Hepatocyte (in vitro differentiated cells): ENCODE measurements at regions not wholly inside any gene's neighbourhood (a gene's known extent, or its start where the extent isn't known, plus 50 kb on each side); places are given as distances from the start of the nearest gene placed in this dataset.

Experiments used
- CTCF ChIP-seq: fragments of 200-600 bp; sonication (generic); IDR thresholded peaks from 2 replicates; pipeline ENCODE4 v1.5.1; 2016; ENCODE audit warnings: antibody characterized with exemption, mild to moderate bottlenecking; ENCODE audit not compliant: poor library complexity
- EZH2 ChIP-seq: fragments of 200-600 bp; sonication (generic); IDR thresholded peaks from 2 replicates; pipeline ENCODE4 v1.6.1; 2016; ENCODE audit warnings: antibody characterized with exemption, mild to moderate bottlenecking, borderline replicate concordance

- TF ChIP-seq CTCF (no peak), EZH2 (no peak)
Observed at GRCh38 chr4:38242822-38243387, 282.7 kb downstream of the PTTG2 start.
